ENCODE measurements at regions not wholly inside any gene's neighbourhood (a gene's known extent, or its start where the extent isn't known, plus 50 kb on each side); places are given as distances from the start of the nearest gene placed in this dataset.
A peak's percentile ranks its signal among the peaks of the same experiment; 100 is the strongest.

DNA sequence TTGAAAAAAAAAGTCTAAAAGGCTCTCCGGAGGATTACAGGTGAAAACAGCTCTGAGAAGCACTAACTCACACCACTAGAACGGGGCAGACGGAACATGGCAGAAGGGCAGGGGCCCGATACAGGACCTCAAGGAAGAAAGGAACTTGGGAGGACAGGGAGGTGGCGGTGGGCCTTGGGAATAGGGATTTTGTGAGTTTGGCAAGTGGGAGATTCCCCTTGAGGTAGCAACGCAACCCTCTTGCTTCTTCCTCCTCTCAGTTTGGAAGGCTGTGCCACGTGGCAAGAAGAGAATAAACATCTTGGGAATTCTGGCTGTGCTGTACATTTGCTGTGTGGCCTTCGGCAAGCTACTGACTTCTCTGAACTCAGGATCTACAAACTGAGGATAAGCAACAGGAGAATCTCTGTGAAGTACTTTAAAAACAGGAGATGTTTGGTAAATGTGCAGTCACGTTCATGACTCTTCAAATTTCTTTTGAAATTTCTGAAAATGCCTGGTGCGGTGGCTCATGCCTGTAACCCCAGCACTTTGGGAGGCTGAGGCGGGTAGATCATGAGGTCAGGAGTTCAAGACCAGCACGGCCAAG lies 220.8 kb downstream of the BCAS1 start:
- Histone ChIP-seq H3K9me3 (ENCODE audit: control insufficient read depth, insufficient read depth, low read length) (no peaks in the 10 kb centered on the region), H3K4me3 (ENCODE audit: low read length) (no peak overlapping the region), H3F3A (ENCODE audit: control insufficient read depth, insufficient read depth) (no peaks in the 10 kb centered on the region), H3K36me3 (ENCODE audit: control insufficient read depth, low read length) (no peaks in the 10 kb centered on the region), H3K4me1 (ENCODE audit: control insufficient read depth, low read length) (peaks cover 29% of the 10 kb centered on the region), H3K27ac (ENCODE audit: low read depth, low read length) (no peak overlapping the region), H3K9me2 (replicated peaks; ENCODE audit: control insufficient read depth, low read length) (no peaks in the 10 kb centered on the region), H3K27me3 (ENCODE audit: control insufficient read depth, low read length) (no peaks in the 10 kb centered on the region), H4K20me1 (ENCODE audit: control insufficient read depth, insufficient read depth, low read depth, low read length) (no peaks in the 10 kb centered on the region), H3K79me2 (ENCODE audit: control insufficient read depth, low read length) (no peaks in the 10 kb centered on the region), H3K4me2 (ENCODE audit: low read length) (no peak overlapping the region)
- TF ChIP-seq, protein P1, sequence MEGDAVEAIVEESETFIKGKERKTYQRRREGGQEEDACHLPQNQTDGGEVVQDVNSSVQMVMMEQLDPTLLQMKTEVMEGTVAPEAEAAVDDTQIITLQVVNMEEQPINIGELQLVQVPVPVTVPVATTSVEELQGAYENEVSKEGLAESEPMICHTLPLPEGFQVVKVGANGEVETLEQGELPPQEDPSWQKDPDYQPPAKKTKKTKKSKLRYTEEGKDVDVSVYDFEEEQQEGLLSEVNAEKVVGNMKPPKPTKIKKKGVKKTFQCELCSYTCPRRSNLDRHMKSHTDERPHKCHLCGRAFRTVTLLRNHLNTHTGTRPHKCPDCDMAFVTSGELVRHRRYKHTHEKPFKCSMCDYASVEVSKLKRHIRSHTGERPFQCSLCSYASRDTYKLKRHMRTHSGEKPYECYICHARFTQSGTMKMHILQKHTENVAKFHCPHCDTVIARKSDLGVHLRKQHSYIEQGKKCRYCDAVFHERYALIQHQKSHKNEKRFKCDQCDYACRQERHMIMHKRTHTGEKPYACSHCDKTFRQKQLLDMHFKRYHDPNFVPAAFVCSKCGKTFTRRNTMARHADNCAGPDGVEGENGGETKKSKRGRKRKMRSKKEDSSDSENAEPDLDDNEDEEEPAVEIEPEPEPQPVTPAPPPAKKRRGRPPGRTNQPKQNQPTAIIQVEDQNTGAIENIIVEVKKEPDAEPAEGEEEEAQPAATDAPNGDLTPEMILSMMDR (IDR thresholded peaks at IDR 0.05; ENCODE audit: low read depth, low read length, poor library complexity, severe bottlenecking): no peak
- TF ChIP-seq EZH2phosphoT487 (IDR thresholded peaks at IDR 0.05; ENCODE audit: borderline replicate concordance, low read length): no peak

DNA sequence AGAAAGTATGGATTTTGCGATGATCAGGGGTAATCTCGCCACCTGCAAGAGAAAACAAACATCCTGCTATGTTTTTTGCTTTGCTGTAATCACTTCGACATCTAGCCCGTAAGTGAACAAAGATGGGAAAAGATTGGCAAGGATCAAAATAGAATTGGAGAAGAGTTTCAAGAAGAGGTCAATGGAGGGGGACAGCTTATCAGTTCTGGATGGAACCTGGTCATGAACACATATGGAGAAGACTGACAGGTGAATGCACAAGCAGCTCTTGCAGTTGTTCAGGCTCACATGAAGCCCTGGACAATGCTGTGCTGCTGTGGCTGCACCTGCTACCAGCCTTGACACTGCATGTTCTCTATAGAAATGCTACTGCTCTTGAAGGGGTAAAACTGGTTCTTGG lies 222.1 kb downstream of the BCAS1 start:
- peak overlapping the region; percentile 74 for H3K4me2 ChIP-seq (ENCODE audit: low read length)
- H3F3A ChIP-seq (ENCODE audit: control insufficient read depth, insufficient read depth): 0 out of 2 replicates have a peak, but pooled peaks cover 3% of the 10 kb centered on the region
- H3K27me3 ChIP-seq (ENCODE audit: control insufficient read depth, low read length): no peaks in the 10 kb centered on the region
- H3K4me1 ChIP-seq (ENCODE audit: control insufficient read depth, low read length): peaks cover 29% of the 10 kb centered on the region
- no peaks in the 10 kb centered on the region for H3K9me3 ChIP-seq (ENCODE audit: control insufficient read depth, insufficient read depth, low read length)
- no peaks in the 10 kb centered on the region for H3K9me2 ChIP-seq (replicated peaks; ENCODE audit: control insufficient read depth, low read length)
- H3K79me2 ChIP-seq (ENCODE audit: control insufficient read depth, low read length): no peaks in the 10 kb centered on the region
- H3K27ac ChIP-seq (ENCODE audit: low read depth, low read length): peak overlapping the region; percentile 42
- H3K4me3 ChIP-seq (ENCODE audit: low read length): peak overlapping the region; percentile 52
- no peaks in the 10 kb centered on the region for H3K36me3 ChIP-seq (ENCODE audit: control insufficient read depth, low read length)
- TF ChIP-seq, protein P1 (IDR thresholded peaks at IDR 0.05; ENCODE audit: low read depth, low read length, poor library complexity, severe bottlenecking): no peak
- TF ChIP-seq EZH2phosphoT487 (IDR thresholded peaks at IDR 0.05; ENCODE audit: borderline replicate concordance, low read length): no peak
- no peaks in the 10 kb centered on the region for H4K20me1 ChIP-seq (ENCODE audit: control insufficient read depth, insufficient read depth, low read depth, low read length)

DNA sequence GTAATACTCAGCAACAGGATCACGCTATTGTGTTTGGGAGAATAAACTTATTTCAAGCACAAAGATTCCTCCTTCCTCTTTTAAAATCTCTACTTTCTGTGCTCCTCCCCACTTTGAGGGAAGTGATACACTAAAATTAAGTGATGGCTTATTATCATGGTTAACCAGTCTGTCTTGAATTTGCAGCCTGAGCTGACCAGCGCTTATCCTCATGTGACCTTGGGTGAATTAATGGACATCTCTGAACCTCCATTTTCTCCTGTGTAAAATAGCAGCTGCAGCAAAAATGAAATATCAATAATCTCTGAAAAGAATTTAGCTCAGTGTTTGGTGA lies 222.6 kb downstream of the BCAS1 start:
- H3K79me2 ChIP-seq (ENCODE audit: control insufficient read depth, low read length): no peaks in the 10 kb centered on the region
- H3K4me1 ChIP-seq (ENCODE audit: control insufficient read depth, low read length): peaks cover 30% of the 10 kb centered on the region

More for the DNA sequence above, 222.6 kb downstream of the BCAS1 start:
- peak overlapping the region; percentile 42 for H3K27ac ChIP-seq (ENCODE audit: low read depth, low read length)
- TF ChIP-seq EZH2phosphoT487 (IDR thresholded peaks at IDR 0.05; ENCODE audit: borderline replicate concordance, low read length): no peak
- TF ChIP-seq, protein P1 (IDR thresholded peaks at IDR 0.05; ENCODE audit: low read depth, low read length, poor library complexity, severe bottlenecking): no peak
- no peaks in the 10 kb centered on the region for H3K27me3 ChIP-seq (ENCODE audit: control insufficient read depth, low read length)
- peak overlapping the region; percentile 52 for H3K4me3 ChIP-seq (ENCODE audit: low read length)
- no peaks in the 10 kb centered on the region for H3K36me3 ChIP-seq (ENCODE audit: control insufficient read depth, low read length)
- H3F3A ChIP-seq (ENCODE audit: control insufficient read depth, insufficient read depth): 0 out of 2 replicates have a peak, but pooled peaks cover 3% of the 10 kb centered on the region
- H4K20me1 ChIP-seq (ENCODE audit: control insufficient read depth, insufficient read depth, low read depth, low read length): no peaks in the 10 kb centered on the region
- H3K4me2 ChIP-seq (ENCODE audit: low read length): peak overlapping the region; percentile 74
- no peaks in the 10 kb centered on the region for H3K9me3 ChIP-seq (ENCODE audit: control insufficient read depth, insufficient read depth, low read length)
- H3K9me2 ChIP-seq (replicated peaks; ENCODE audit: control insufficient read depth, low read length): no peaks in the 10 kb centered on the region

Measured in DOHH2 (cell line).